Left ventricle myocardium superior (tissue), 1 donor: ENCODE measurements at regions not wholly inside any gene's neighbourhood (a gene's known extent, or its start where the extent isn't known, plus 50 kb on each side); places are given as distances from the start of the nearest gene placed in this dataset.
"Not testable (repeated sequence)": the region's sequence is repeated elsewhere in the genome, so short reads cannot be mapped to it uniquely, and the experiment has no call there.

Experiments
- ATAC-seq: fragments of 200-7000 bp; cut with Tn5 transposase; one replicate; pipeline ENCODE4 v1.9.1; 2020; ENCODE audit warnings: mild to moderate bottlenecking, moderate library complexity
- DNase-seq: peaks from one replicate; pipeline ENCODE4 v3.0.0-alpha.2; 2020
- intact Hi-C: fragments of 100-400 bp; cut with micrococcal nuclease; formaldehyde crosslinking; loops from one replicate; pipeline ENCODE4 v1.11.0; 2022
- donor health status: DM: no; HTN: yes; CAD: no; lungs with severe emphysema.

GRCh38 chr11:80758787-80759186 lies 1318.0 kb upstream of the TENM4 start:
- no peak for ATAC-seq
- no peak for DNase-seq
- intact Hi-C loops, result no loop called here

- DNase-seq, result no peak
- ATAC-seq, result no peak
- intact Hi-C loops, result no loop called here
Measured at GRCh38 chr11:80748207-80748925, 1307.5 kb upstream of the TENM4 start.

GRCh38 chr11:80746300-80746699 lies 1305.5 kb upstream of the TENM4 start:
- intact Hi-C loops, result no loop called here
- DNase-seq, result no peak

GRCh38 chr11:80745416-80745815 lies 1304.6 kb upstream of the TENM4 start:
- intact Hi-C loops, result no loop called here
- ATAC-seq (no peak), DNase-seq (no peak)

More at GRCh38 chr11:80746300-80746699, 1305.5 kb upstream of the TENM4 start:
- ATAC-seq, result no peak

GRCh38 chr11:80733790-80734189 lies 1293.0 kb upstream of the TENM4 start:
- ATAC-seq, result no peak
- intact Hi-C loops, result no loop called here
- no peak for DNase-seq

GRCh38 chr11:80733361-80733760 lies 1292.5 kb upstream of the TENM4 start:
- DNase-seq (no peak), ATAC-seq (no peak)
- intact Hi-C loops, result no loop called here

- ATAC-seq (no peak), DNase-seq (no peak)
- intact Hi-C loops, result no loop called here
Measured at GRCh38 chr11:80727315-80727714, 1286.5 kb upstream of the TENM4 start.

GRCh38 chr11:80726236-80726635 lies 1285.4 kb upstream of the TENM4 start:
- intact Hi-C loops, result no loop called here
- ATAC-seq, result no peak
- DNase-seq, result no peak

- DNase-seq (no peak), ATAC-seq (no peak)
- intact Hi-C loops, result no loop called here
Measured at GRCh38 chr11:80724366-80724765, 1283.5 kb upstream of the TENM4 start.

- ATAC-seq (no peak), DNase-seq (no peak)
- intact Hi-C loops, result no loop called here
Measured at GRCh38 chr11:80722629-80723028, 1281.8 kb upstream of the TENM4 start.

- ATAC-seq, result no peak
- intact Hi-C loops, result no loop called here
- DNase-seq, result no peak
Measured at GRCh38 chr11:80720295-80720694, 1279.5 kb upstream of the TENM4 start.

- DNase-seq, result no peak
- intact Hi-C loops, result no loop called here
- ATAC-seq, result no peak
Measured at GRCh38 chr11:80719292-80719646, 1278.4 kb upstream of the TENM4 start.

- DNase-seq (no peak), ATAC-seq (no peak)
- intact Hi-C loops, result no loop called here
Measured at GRCh38 chr11:80718611-80719291, 1277.9 kb upstream of the TENM4 start.

GRCh38 chr11:80702264-80702663 lies 1261.4 kb upstream of the TENM4 start:
- intact Hi-C loops, result no loop called here
- ATAC-seq (no peak), DNase-seq (no peak)

GRCh38 chr11:80700386-80700785 lies 1259.6 kb upstream of the TENM4 start:
- intact Hi-C loops, result no loop called here
- ATAC-seq (no peak), DNase-seq (no peak)

GRCh38 chr11:80699406-80700177 lies 1258.8 kb upstream of the TENM4 start:
- peak; percentile 60 for ATAC-seq
- intact Hi-C loops, DNase-seq: not testable (repeated sequence)

GRCh38 chr11:80698637-80699036 lies 1257.8 kb upstream of the TENM4 start:
- intact Hi-C loops, result no loop called here
- DNase-seq, result no peak
- ATAC-seq, result no peak

- ATAC-seq (no peak), DNase-seq (no peak)
- intact Hi-C loops, result no loop called here
Measured at GRCh38 chr11:80694385-80694784, 1253.6 kb upstream of the TENM4 start.

- DNase-seq, result no peak
- intact Hi-C loops, result no loop called here
- ATAC-seq, result no peak
Measured at GRCh38 chr11:80687941-80688340, 1247.1 kb upstream of the TENM4 start.

GRCh38 chr11:80686889-80687288 lies 1246.1 kb upstream of the TENM4 start:
- intact Hi-C loops, result no loop called here
- DNase-seq (no peak), ATAC-seq (no peak)
